ENCODE measurements at regions not wholly inside any gene's neighbourhood (a gene's known extent, or its start where the extent isn't known, plus 50 kb on each side); places are given as distances from the start of the nearest gene placed in this dataset.

DNA sequence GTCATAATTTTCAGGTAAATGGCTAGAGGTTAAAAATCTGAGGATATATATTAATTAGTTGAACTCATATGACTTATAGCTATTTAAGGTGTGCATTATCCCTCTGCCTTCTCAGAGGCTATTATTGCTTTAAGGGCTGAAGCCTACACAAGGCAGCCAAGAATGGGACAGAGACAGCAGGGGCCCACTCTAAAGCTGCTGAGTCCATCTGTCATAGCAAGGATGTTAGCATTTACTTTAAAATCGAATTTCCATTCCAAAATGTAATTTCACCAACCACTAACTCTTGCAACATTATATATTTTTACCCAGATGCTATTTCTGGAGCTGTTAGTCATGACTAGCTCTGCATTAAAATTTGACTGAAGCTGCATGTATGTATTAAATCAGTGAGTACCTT is 236.3 kb upstream of the FSIP2 start:
- Mint-ChIP-seq H3K27ac (no peak overlapping the region), H3K36me3 (ENCODE audit: insufficient read depth in 1 of 3, low read depth in 3 of 3) (peaks cover 15 to 32% (median 26%) of the 10 kb centered on the region in 3 experiments), H3K27me3 (ENCODE audit: low read depth) (no peaks in the 10 kb centered on the region), H3K9me3 (peaks cover 13 to 24% of the 10 kb centered on the region in 2 experiments), H3K4me1 (no peaks in the 10 kb centered on the region), H3K4me3 (no peak overlapping the region)
- no peaks in the 10 kb centered on the region for H3K79me1 ChIP-seq (ENCODE audit: insufficient read depth, low read depth, low read length, poor library complexity, severe bottlenecking)
- no peak overlapping the region for H2BK15ac ChIP-seq (ENCODE audit: low read depth, low read length)
- no peaks in the 10 kb centered on the region for H3K27me3 ChIP-seq (ENCODE audit: insufficient read depth, low read length)
- H4K91ac ChIP-seq (ENCODE audit: insufficient read length, low read depth, low read length): no peak overlapping the region
- H3K9ac ChIP-seq (ENCODE audit: extremely low read depth, insufficient read length, low read length): no peak overlapping the region
- H2AK5ac ChIP-seq (ENCODE audit: insufficient read length, low read length): no peak overlapping the region
- H3K79me2 ChIP-seq (ENCODE audit: insufficient read depth, low read length): no peaks in the 10 kb centered on the region
- no peak overlapping the region for H2BK120ac ChIP-seq (ENCODE audit: low read depth, low read length, poor library complexity, severe bottlenecking)
- H3K4ac ChIP-seq (ENCODE audit: low read depth, low read length): no peak overlapping the region
- H2BK5ac ChIP-seq (ENCODE audit: insufficient read length, low read length): no peak overlapping the region
- H3T11ph ChIP-seq (ENCODE audit: low read length): no peak overlapping the region
- no peak overlapping the region for H3K18ac ChIP-seq (ENCODE audit: insufficient read length, low read depth, low read length)
- DNase-seq: no peak
- H4K20me1 ChIP-seq (ENCODE audit: control insufficient read depth, insufficient read depth, insufficient read length): no peaks in the 10 kb centered on the region
- no peaks in the 10 kb centered on the region for H3K4me1 ChIP-seq (ENCODE audit: insufficient read depth, low read length)
- H4K5ac ChIP-seq (ENCODE audit: insufficient read length, low read depth, low read length): no peak overlapping the region
- H4K8ac ChIP-seq (replicated peaks; ENCODE audit: insufficient read length, low read depth, low read length): no peak overlapping the region
- H3K23me2 ChIP-seq (ENCODE audit: insufficient read length, low read depth, low read length, poor library complexity, severe bottlenecking): no peaks in the 10 kb centered on the region
- no peak overlapping the region for H2BK12ac ChIP-seq (ENCODE audit: insufficient read length, low read depth, low read length)
- H3K9me3 ChIP-seq (ENCODE audit: control insufficient read depth, low read depth, low read length): no peaks in the 10 kb centered on the region
- H3K56ac ChIP-seq (ENCODE audit: insufficient read length, low read depth, low read length): no peak overlapping the region
- no peak overlapping the region for H2BK20ac ChIP-seq (ENCODE audit: low read depth, low read length, poor library complexity, severe bottlenecking)
- H2AFZ ChIP-seq (ENCODE audit: low read length): no peak overlapping the region
- no CpG with 5 or more reads among the region's 1 CpG for WGBS (ENCODE audit: extremely low coverage, insufficient read length, low lambda C conversion rate)
- no peak overlapping the region for H3K14ac ChIP-seq (ENCODE audit: insufficient read depth, low read length)
- H3K4me2 ChIP-seq (ENCODE audit: insufficient read depth, insufficient read length, low read length): no peak overlapping the region
- TF ChIP-seq, protein P1, sequence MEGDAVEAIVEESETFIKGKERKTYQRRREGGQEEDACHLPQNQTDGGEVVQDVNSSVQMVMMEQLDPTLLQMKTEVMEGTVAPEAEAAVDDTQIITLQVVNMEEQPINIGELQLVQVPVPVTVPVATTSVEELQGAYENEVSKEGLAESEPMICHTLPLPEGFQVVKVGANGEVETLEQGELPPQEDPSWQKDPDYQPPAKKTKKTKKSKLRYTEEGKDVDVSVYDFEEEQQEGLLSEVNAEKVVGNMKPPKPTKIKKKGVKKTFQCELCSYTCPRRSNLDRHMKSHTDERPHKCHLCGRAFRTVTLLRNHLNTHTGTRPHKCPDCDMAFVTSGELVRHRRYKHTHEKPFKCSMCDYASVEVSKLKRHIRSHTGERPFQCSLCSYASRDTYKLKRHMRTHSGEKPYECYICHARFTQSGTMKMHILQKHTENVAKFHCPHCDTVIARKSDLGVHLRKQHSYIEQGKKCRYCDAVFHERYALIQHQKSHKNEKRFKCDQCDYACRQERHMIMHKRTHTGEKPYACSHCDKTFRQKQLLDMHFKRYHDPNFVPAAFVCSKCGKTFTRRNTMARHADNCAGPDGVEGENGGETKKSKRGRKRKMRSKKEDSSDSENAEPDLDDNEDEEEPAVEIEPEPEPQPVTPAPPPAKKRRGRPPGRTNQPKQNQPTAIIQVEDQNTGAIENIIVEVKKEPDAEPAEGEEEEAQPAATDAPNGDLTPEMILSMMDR (conservative IDR thresholded peaks at IDR 0.05): no peak
- no peak overlapping the region for H3K27ac ChIP-seq (ENCODE audit: insufficient read length, low read depth, low read length)
- no peak overlapping the region for H3K23ac ChIP-seq (ENCODE audit: insufficient read length, low read depth, low read length)

Measured in H9 (cell line).